ENCODE measurements at regions not wholly inside any gene's neighbourhood (a gene's known extent, or its start where the extent isn't known, plus 50 kb on each side); places are given as distances from the start of the nearest gene placed in this dataset.

DNA sequence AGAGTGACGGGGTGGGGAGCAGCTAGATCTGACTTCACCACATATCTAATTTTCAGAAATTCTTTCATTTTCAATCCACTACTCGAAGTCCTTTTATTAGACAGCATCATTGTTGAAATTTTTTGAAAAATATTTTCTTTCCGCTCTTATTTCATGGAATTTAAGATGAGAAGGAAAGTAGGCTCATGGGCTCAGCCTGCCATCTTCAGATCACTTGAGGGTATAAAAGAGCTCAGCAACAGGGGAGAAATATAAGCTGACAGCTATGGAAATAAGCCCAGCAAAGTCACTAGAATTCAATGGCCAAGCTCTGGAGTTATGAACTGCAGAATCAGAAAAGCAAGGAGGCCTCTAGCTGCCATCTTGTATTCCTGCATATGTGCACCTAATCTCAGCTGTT is 389.1 kb downstream of the XPNPEP1 start:
- TF ChIP-seq, protein P1, sequence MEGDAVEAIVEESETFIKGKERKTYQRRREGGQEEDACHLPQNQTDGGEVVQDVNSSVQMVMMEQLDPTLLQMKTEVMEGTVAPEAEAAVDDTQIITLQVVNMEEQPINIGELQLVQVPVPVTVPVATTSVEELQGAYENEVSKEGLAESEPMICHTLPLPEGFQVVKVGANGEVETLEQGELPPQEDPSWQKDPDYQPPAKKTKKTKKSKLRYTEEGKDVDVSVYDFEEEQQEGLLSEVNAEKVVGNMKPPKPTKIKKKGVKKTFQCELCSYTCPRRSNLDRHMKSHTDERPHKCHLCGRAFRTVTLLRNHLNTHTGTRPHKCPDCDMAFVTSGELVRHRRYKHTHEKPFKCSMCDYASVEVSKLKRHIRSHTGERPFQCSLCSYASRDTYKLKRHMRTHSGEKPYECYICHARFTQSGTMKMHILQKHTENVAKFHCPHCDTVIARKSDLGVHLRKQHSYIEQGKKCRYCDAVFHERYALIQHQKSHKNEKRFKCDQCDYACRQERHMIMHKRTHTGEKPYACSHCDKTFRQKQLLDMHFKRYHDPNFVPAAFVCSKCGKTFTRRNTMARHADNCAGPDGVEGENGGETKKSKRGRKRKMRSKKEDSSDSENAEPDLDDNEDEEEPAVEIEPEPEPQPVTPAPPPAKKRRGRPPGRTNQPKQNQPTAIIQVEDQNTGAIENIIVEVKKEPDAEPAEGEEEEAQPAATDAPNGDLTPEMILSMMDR (IDR thresholded peaks at IDR 0.05) = no peak
- TF ChIP-seq POLR2A (IDR thresholded peaks at IDR 0.05) = no peak

Measured in tibial nerve (tissue), 3 donors.